Lung (tissue), 11 donors: ENCODE measurements at regions not wholly inside any gene's neighbourhood (a gene's known extent, or its start where the extent isn't known, plus 50 kb on each side); places are given as distances from the start of the nearest gene placed in this dataset.
A peak's percentile ranks its signal among the peaks of the same experiment; 100 is the strongest.

Experiments
- ATAC-seq: fragments of 200-7000 bp; cut with Tn5 transposase; one replicate; pipeline ENCODE4 v1.9.1; 2020; ENCODE audit warnings: moderate number of reproducible peaks; ENCODE audit not compliant: insufficient read depth, low FRiP score
- DNase-seq, 3 donors: peaks; one replicate each; pipeline ENCODE4 v3.0.0-alpha.2; 2013 to 2017
- H3K27ac ChIP-seq, 2 donors: one replicate each; pipeline ENCODE4 v1.5.1; 2013; ENCODE audit warnings: mild to moderate bottlenecking in 2 of 2, moderate library complexity in 2 of 2, control low read depth in 1 of 2, inconsistent platforms in 1 of 2, low read depth in 1 of 2, low read length in 1 of 2
- H3K27me3 ChIP-seq, 3 donors: one replicate each; pipeline ENCODE4 v1.5.1; 2013; ENCODE audit warnings: low read length in 2 of 3; ENCODE audit not compliant: control insufficient read depth in 3 of 3, insufficient read depth in 3 of 3
- H3K36me3 ChIP-seq, 4 donors: one replicate each; pipeline ENCODE4 v1.5.1; 2013; ENCODE audit warnings: low read length in 4 of 4, mild to moderate bottlenecking in 1 of 4, moderate library complexity in 1 of 4; ENCODE audit not compliant: control insufficient read depth in 4 of 4, insufficient read depth in 4 of 4
- H3K4me1 ChIP-seq, 5 donors: one replicate each; pipeline ENCODE4 v1.5.1; 2013; ENCODE audit warnings: low read length in 5 of 5, mild to moderate bottlenecking in 2 of 5, moderate library complexity in 1 of 5; ENCODE audit not compliant: control insufficient read depth in 5 of 5, insufficient read depth in 5 of 5
- H3K4me3 ChIP-seq: one replicate; pipeline ENCODE4 v1.5.1; 2013; ENCODE audit warnings: mild to moderate bottlenecking, control low read depth, moderate library complexity
- H3K9ac ChIP-seq, 2 donors: one replicate each; pipeline ENCODE4 v1.5.1; 2013; ENCODE audit warnings: low read length in 2 of 2, control low read depth in 1 of 2; ENCODE audit not compliant: insufficient read depth in 1 of 2
- H3K9me3 ChIP-seq, 4 donors: one replicate each; pipeline ENCODE4 v1.5.1; 2013; ENCODE audit warnings: low read length in 3 of 4, mild to moderate bottlenecking in 1 of 4, moderate library complexity in 1 of 4; ENCODE audit not compliant: control insufficient read depth in 4 of 4, insufficient read depth in 3 of 4
- WGBS, 2 donors: extraction: QIAGEN DNeasy Blood & Tissue Kit; methylation state at CpG; one replicate each; pipeline ENCODE4 v1.1.7; 2013; 5-methylcytosine and 5-hydroxymethylcytosine counted together
- TF ChIP-seq, protein P1 (sequence below): IDR thresholded peaks from 2 replicates; pipeline ENCODE4 v1.5.1; 2012; ENCODE audit warnings: mild to moderate bottlenecking; ENCODE audit errors: control extremely low read depth, extremely low read depth
- donor health status: control.
- donor health status: control.
- donor health status: Bipolar disorder and iron deficiency.
- donor health status: healthy.
- donor health status: DM: yes; HTN: yes; CAD: no.

DNA sequence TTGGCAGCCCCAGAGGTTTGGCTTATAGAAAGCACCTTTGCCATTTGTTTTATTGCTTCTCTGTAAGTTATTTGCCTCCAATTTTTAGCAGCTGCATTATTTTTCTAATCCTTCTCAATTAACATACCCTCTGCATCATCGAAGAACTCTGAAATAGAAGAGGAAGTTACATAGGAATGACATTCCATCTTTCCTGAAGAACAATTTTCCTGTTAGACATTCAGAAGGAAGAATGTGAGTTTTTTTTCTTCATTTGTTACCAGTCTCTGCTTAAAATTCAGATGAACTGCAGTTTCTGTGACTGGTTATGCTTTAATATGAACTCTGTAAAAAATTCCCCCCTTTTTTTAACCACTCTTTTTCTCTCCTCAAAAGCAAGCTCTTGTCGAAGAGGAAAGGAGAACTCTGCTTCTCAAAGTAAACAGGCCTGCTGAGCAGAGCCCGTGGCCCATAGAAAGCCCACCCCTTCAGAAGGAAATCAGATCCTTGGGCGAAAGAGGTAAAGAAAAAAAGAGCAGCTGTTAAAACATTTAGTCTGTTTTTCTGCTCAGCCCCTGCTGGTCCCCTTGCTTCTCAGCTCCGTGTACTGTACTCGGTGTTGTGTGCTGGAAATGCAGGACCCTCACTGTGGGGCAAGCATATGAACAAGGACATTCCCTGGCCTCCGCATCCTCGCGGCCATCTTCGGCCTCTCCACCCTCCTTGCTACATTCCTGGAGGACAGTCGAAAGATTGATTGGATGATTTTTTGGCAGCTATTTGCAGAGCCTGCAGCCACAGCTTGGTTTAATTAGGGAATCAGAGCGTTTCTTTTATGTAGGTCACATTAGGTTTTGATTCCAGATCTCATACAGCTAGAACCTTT lies 164.4 kb upstream of the LRIG3 start:
- DNase-seq (peak; percentile 58 to 72 (median 66)), ATAC-seq (no peak)
- Histone ChIP-seq H3K9ac (no peak overlapping the region), H3K27ac (peak overlapping the region in 1 of 2 donors; percentile 14), H3K4me3 (no peak overlapping the region), H3K4me1 (peaks cover 0 to 25% (median 12%) of the 10 kb centered on the region in 5 donors), H3K36me3 (no peaks in the 10 kb centered on the region), H3K9me3 (no peaks in the 10 kb centered on the region), H3K27me3 (no peaks in the 10 kb centered on the region)
- TF ChIP-seq, protein P1, sequence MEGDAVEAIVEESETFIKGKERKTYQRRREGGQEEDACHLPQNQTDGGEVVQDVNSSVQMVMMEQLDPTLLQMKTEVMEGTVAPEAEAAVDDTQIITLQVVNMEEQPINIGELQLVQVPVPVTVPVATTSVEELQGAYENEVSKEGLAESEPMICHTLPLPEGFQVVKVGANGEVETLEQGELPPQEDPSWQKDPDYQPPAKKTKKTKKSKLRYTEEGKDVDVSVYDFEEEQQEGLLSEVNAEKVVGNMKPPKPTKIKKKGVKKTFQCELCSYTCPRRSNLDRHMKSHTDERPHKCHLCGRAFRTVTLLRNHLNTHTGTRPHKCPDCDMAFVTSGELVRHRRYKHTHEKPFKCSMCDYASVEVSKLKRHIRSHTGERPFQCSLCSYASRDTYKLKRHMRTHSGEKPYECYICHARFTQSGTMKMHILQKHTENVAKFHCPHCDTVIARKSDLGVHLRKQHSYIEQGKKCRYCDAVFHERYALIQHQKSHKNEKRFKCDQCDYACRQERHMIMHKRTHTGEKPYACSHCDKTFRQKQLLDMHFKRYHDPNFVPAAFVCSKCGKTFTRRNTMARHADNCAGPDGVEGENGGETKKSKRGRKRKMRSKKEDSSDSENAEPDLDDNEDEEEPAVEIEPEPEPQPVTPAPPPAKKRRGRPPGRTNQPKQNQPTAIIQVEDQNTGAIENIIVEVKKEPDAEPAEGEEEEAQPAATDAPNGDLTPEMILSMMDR = no peak
- 64 to 65% methylated on average over 12 of the region's 12 CpGs for WGBS, 2 donors

DNA sequence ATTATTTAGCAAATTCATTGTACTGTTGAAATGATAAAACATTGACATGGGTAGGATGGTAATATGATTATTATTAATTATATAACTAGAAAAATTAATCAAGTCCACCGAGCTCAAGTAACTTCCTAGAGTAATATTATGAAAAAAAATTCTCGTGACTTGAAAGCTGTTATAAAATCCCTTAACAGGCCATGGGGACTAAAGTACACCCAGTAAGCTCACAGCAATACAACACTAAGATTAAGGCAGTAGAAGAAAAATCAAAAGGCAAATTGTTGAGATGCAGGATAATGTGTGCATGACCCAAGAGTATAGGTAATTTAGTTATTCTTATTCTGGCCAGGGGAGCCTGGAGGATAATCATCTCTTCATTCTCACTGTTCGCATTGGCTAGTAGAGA lies 162.6 kb upstream of the LRIG3 start:
- DNase-seq (no peak), ATAC-seq (no peak)
- TF ChIP-seq, protein P1 = no peak
- H3K4me1 ChIP-seq = peaks cover 0 to 36% (median 14%) of the 10 kb centered on the region in 5 donors
- no peak overlapping the region for H3K4me3 ChIP-seq
- no peaks in the 10 kb centered on the region for H3K9me3 ChIP-seq
- 86 to 87% methylated on average over 3 of the region's 3 CpGs for WGBS, 2 donors
- H3K27ac ChIP-seq = no peak overlapping the region
- H3K36me3 ChIP-seq = no peaks in the 10 kb centered on the region
- no peak overlapping the region for H3K9ac ChIP-seq
- no peaks in the 10 kb centered on the region for H3K27me3 ChIP-seq

DNA sequence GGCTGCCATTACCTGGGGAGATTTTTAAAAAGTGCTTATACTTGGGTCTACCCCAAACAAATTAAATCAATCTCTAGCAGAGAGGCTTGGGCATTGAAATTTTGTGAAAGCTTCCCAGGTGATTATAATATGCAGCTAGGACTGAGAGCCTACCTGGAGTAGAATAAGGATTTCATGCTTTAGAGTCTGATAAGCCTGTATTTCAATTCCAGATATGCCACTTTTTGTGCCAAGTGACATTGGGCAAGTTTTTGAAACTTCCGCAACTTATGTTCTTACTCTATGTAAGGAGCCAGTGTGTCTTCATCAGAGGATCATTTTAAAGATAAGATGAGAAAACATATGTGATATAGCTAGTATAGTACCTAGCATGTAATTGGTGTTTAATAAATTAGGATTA lies 159.8 kb upstream of the LRIG3 start:
- DNase-seq (no peak), ATAC-seq (peak; percentile 43)
- Histone ChIP-seq H3K9ac (no peak overlapping the region), H3K4me3 (no peak overlapping the region), H3K27ac (no peak overlapping the region), H3K4me1 (peaks cover 0 to 43% (median 12%) of the 10 kb centered on the region in 5 donors), H3K9me3 (no peaks in the 10 kb centered on the region), H3K27me3 (no peaks in the 10 kb centered on the region), H3K36me3 (no peaks in the 10 kb centered on the region)
- TF ChIP-seq, protein P1 = no peak
- WGBS, 2 donors = 76 to 89% methylated on average over 1 of the region's 1 CpG

DNA sequence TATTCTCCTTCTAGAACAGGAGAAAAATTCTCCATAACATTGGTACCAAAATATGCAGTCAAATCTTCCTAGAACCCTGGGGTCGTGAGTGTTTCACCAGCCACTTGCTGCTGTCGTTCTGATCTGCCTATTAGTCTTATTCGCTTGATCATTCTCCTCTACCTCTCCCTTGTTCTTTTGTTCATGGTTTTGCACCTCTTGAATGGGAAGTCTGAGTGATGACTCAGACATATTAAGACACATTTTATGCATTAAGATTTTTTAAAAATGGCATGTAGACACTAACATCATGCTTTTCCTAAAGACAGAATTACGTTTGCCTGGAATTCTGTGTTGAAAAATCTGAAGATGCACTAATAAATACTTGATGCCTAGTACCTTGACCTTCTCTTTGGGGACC lies 159.2 kb upstream of the LRIG3 start:
- H3K9me3 ChIP-seq = no peaks in the 10 kb centered on the region
- 53 to 72% methylated on average over 4 of the region's 4 CpGs for WGBS, 2 donors
- DNase-seq (no peak), ATAC-seq (no peak)
- TF ChIP-seq, protein P1 = no peak
- H3K4me3 ChIP-seq = no peak overlapping the region
- no peaks in the 10 kb centered on the region for H3K36me3 ChIP-seq
- no peak overlapping the region for H3K9ac ChIP-seq
- no peak overlapping the region for H3K27ac ChIP-seq
- no peaks in the 10 kb centered on the region for H3K27me3 ChIP-seq
- peaks cover 0 to 38% (median 8%) of the 10 kb centered on the region in 5 donors for H3K4me1 ChIP-seq
